Adrenal gland (tissue), 9 donors: ENCODE measurements at regions not wholly inside any gene's neighbourhood (a gene's known extent, or its start where the extent isn't known, plus 50 kb on each side); places are given as distances from the start of the nearest gene placed in this dataset.

ENCODE experiments used
- DNase-seq, 7 donors: peaks; one replicate each; pipeline ENCODE4 v3.0.0-alpha.2; 2019 to 2020
- H3K27ac ChIP-seq, 5 donors: fragments of 200-600 bp; sonication (generic) in 4 of 5; 1 replicate in 3 of 5; 2 replicates in 2 of 5; pipeline versions ENCODE4 v1.5.1 to v1.8.0; 2016 to 2020; ENCODE audit warnings: mild to moderate bottlenecking in 1 of 5
- H3K27me3 ChIP-seq: fragments of 200-600 bp; 2 replicates; pipeline ENCODE4 v1.8.0; 2021
- H3K36me3 ChIP-seq, 2 donors: fragments of 200-600 bp; replicated peaks in 1 of 2; 1 replicate in 1 of 2; 2 replicates in 1 of 2; pipeline versions ENCODE4 v1.5.1 to v1.8.0; 2018 to 2022
- H3K4me1 ChIP-seq, 2 donors: fragments of 200-600 bp; replicated peaks in 1 of 2; 1 replicate in 1 of 2; 2 replicates in 1 of 2; pipeline versions ENCODE4 v1.5.1 to v1.8.0; 2018 to 2021
- H3K4me3 ChIP-seq, 4 donors: fragments of 200-600 bp; sonication (generic) in 3 of 4; one replicate each; pipeline ENCODE4 v1.5.1; 2016 to 2018
- H3K9me3 ChIP-seq, 3 donors: fragments of 200-600 bp; sonication (generic) in 1 of 3; replicated peaks in 1 of 3; 1 replicate in 2 of 3; 2 replicates in 1 of 3; pipeline versions ENCODE4 v1.5.1 to v1.8.0; 2016 to 2021
- POLR2A ChIP-seq, 2 donors: fragments of 450-650 bp; IDR thresholded peaks; one replicate each; pipeline ENCODE4 v1.6.1; 2017; ENCODE audit warnings: antibody characterized with exemption in 2 of 2, mild to moderate bottlenecking in 2 of 2, moderate library complexity in 1 of 2
- WGBS, 4 donors: extraction: QIAGEN DNeasy Blood & Tissue Kit in 2 of 4; methylation state at CpG; one replicate each; pipeline versions ENCODE4 v1.1.5 to v1.1.7; 2013 to 2017; 5-methylcytosine and 5-hydroxymethylcytosine counted together
- intact Hi-C, 2 donors: fragments of 100-400 bp; cut with DNase I; formaldehyde crosslinking; loops; one replicate each; pipeline versions ENCODE4 v1.14.1 to v1.15.0; 2022 to 2023
- TF ChIP-seq, protein P1 (sequence below), 6 experiments: fragments of 450-650 bp in 4 of 6; fragments of 200-600 bp in 2 of 6; sonication (generic) in 1 of 6; IDR thresholded peaks; 1 replicate in 5 of 6; 2 replicates in 1 of 6; pipeline versions ENCODE4 v1.5.1 to v1.8.0; 2016 to 2021; ENCODE audit warnings: antibody characterized with exemption in 6 of 6, mild to moderate bottlenecking in 2 of 6, moderate library complexity in 1 of 6
- donor health status: healthy with polysubstance abuse.
- donor health status: Bipolar disorder and iron deficiency.
- donor health status: DM: yes; HTN: yes; CAD: no.
- donor health status: DM: no; HTN: no; CAD: no.
- donor health status: DM: no; HTN: no; CAD: no.

DNA sequence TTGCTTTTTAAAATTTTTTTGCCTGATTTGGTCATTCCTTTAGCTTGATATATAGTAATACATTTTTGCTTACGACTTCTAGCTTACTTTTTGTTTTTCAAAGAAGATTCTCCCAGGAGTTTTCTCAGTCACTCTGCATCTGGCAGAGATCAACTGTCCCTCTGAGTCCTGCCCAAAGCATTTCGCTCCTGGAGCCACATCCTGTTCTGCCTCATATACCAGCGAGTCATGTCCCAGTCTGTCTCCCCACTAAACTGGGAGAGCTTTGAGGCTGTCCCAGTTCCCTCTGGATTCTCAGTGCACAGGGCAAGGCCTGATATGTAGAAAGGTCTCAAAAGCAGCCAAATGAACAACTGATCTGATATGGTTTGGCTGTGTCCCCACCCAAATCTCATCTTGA, 326.3 kb downstream of the ARRDC4 start:
- DNase-seq = no peak
- Histone ChIP-seq H3K27me3 (peaks cover 31% of the 10 kb centered on the region), H3K36me3 (no peaks in the 10 kb centered on the region), H3K4me1 (no peaks in the 10 kb centered on the region), H3K27ac (no peak overlapping the region), H3K9me3 (no peaks in the 10 kb centered on the region), H3K4me3 (no peak overlapping the region)
- intact Hi-C loops = no loop called here
- TF ChIP-seq, protein P1, sequence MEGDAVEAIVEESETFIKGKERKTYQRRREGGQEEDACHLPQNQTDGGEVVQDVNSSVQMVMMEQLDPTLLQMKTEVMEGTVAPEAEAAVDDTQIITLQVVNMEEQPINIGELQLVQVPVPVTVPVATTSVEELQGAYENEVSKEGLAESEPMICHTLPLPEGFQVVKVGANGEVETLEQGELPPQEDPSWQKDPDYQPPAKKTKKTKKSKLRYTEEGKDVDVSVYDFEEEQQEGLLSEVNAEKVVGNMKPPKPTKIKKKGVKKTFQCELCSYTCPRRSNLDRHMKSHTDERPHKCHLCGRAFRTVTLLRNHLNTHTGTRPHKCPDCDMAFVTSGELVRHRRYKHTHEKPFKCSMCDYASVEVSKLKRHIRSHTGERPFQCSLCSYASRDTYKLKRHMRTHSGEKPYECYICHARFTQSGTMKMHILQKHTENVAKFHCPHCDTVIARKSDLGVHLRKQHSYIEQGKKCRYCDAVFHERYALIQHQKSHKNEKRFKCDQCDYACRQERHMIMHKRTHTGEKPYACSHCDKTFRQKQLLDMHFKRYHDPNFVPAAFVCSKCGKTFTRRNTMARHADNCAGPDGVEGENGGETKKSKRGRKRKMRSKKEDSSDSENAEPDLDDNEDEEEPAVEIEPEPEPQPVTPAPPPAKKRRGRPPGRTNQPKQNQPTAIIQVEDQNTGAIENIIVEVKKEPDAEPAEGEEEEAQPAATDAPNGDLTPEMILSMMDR (IDR thresholded peaks at IDR 0.05) = no peak
- TF ChIP-seq POLR2A (IDR thresholded peaks at IDR 0.05) = no peak
- 70 to 80% (median 75%) methylated on average over 3 of the region's 3 CpGs for WGBS, 4 donors

DNA sequence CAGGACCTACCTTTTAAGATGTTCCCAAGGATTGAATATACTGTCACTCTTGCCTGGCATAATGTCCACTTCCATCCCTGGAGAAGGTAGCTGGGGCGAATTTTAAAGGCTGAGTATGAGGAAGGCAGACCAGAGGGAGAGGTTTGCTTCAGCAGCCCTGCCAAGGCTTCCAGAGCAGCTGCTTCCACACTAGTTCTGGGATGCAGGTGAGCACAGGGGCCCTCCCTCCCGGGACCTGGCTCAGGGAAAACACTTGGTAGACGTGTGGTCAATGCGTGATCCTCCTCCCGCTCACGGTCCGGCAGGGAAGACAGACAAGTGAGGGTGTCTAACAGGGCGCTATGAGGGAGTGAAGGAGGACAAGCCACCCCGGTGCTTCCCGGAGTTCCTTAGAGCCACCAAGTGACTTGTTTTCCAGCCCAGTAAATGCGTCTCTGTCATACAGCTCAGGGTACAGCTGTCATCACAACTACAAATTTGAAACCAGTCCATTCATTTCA, 327.6 kb downstream of the ARRDC4 start:
- no peak overlapping the region for H3K27ac ChIP-seq
- H3K4me1 ChIP-seq = no peaks in the 10 kb centered on the region
- no peaks in the 10 kb centered on the region for H3K36me3 ChIP-seq
- no peaks in the 10 kb centered on the region for H3K9me3 ChIP-seq
- no peak for DNase-seq
- no peak overlapping the region for H3K4me3 ChIP-seq
- peaks cover 44% of the 10 kb centered on the region for H3K27me3 ChIP-seq
- intact Hi-C loops = no loop called here
- no peak for TF ChIP-seq POLR2A (IDR thresholded peaks at IDR 0.05)
- TF ChIP-seq, protein P1 (IDR thresholded peaks at IDR 0.05) = no peak
- 60 to 89% (median 82%) methylated on average over 10 to 11 of the region's 11 CpGs for WGBS, 4 donors

DNA sequence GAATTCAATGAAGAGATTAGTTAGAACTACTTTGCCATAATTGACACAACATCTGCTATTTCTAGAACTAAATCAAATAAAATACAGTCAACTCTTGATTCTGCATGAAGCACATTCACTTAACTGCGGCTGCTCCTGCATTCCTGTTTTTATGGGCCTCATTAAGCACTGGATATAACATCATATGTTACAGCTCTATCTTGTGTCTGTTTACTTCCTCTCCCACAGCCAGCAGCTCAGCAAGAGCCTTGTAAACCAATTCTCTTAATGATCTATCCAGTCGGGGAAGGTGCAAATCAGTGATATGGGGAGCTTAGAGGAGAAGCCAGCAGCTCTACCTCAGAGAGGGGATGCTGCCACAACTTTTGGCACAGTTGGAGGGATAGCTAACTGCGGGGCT, 329.2 kb downstream of the ARRDC4 start:
- Histone ChIP-seq H3K9me3 (no peaks in the 10 kb centered on the region), H3K4me3 (no peak overlapping the region), H3K4me1 (no peaks in the 10 kb centered on the region), H3K27me3 (peaks cover 46% of the 10 kb centered on the region), H3K36me3 (no peaks in the 10 kb centered on the region), H3K27ac (no peak overlapping the region)
- TF ChIP-seq POLR2A (IDR thresholded peaks at IDR 0.05) = no peak
- TF ChIP-seq, protein P1 (IDR thresholded peaks at IDR 0.05) = no peak
- WGBS, 4 donors = 29 to 46% (median 39%) methylated on average over 3 of the region's 3 CpGs
- DNase-seq = no peak
- intact Hi-C loops = loop anchor here in 1 of 2 donors (10.0 kb wide), 1 partner anchor 205 kb away; no protein-coding TSS in a partner anchor

DNA sequence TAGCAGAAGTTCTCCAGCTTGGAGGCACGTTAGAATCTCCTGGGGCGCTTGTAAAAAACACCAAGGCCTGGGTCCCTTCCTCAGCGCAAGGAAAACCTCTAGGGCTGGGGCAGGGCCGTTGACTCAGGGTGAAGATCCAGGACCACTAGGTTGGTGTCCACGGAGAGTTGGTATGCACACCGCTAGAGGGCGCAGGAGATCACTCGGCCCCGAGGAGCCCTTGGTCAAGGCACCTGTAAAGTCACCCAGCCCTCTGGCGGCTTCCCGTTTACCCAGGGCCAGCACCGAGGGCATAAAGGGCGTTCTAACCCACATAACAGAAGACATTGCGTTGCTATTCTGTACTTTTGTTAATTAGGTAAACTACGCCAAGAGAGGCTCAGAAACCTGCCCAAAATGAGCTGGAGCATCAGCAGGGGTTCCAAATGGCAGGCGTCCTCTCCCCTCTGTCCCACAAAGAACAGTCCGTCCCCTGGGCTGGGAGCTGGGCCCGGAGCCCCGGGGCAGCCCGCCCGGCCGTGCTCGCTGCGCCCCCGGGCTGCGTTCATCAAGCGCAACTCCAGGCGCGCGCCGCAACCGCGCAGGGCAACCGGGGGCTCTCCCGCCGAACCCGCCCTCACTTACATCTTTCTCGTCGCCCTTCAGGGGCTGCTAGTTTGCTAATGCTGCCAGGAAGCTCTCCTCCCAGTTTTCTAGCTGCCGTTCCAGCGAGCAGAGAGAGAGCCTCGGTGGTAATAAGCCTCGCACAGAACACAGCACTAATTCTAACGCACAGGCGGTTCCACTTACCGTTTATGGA, 332.1 kb downstream of the ARRDC4 start:
- 3 to 20% (median 4%) methylated on average over 10 to 46 of the region's 46 CpGs for WGBS, 4 donors
- no peaks in the 10 kb centered on the region for H3K9me3 ChIP-seq
- H3K27ac ChIP-seq = no peak overlapping the region
- H3K4me1 ChIP-seq = no peaks in the 10 kb centered on the region
- DNase-seq = peak in 5 of 7 donors; percentile 27 to 44 (median 38)
- no peaks in the 10 kb centered on the region for H3K36me3 ChIP-seq
- peaks cover 46% of the 10 kb centered on the region for H3K27me3 ChIP-seq
- H3K4me3 ChIP-seq = no peak overlapping the region
- TF ChIP-seq, protein P1 (IDR thresholded peaks at IDR 0.05) = peak; percentile 10 to 46 (median 38)
- TF ChIP-seq POLR2A (IDR thresholded peaks at IDR 0.05) = no peak
- intact Hi-C loops = loop anchor here in 1 of 2 donors (10.0 kb wide), 1 partner anchor 208 kb away; no protein-coding TSS in a partner anchor
